IMR-90 (cell line): ENCODE measurements at regions not wholly inside any gene's neighbourhood (a gene's known extent, or its start where the extent isn't known, plus 50 kb on each side); places are given as distances from the start of the nearest gene placed in this dataset.

Experiments
- ATAC-seq: fragments of 200-7000 bp; cut with Tn5 transposase; 2 replicates; pipeline ENCODE4 v1.9.1; 2020; ENCODE audit warnings: low read depth, mild to moderate bottlenecking, moderate library complexity
- BruUV-seq: library from RNA; stranded (reverse); fragments of 400-500 nt; replicated peaks from 2 replicates; lab custom pipeline; 2021; lab: Mats Ljungman, UMichigan
- CTCF ChIA-PET: fragments of 300-600 bp; formaldehyde crosslinking; extraction: SDS; loops from one replicate; lab custom pipeline; 2021; ENCODE audit warnings: antibody characterized with exemption; lab: Yijun Ruan, JAX
- POLR2A ChIA-PET: fragments of 300-600 bp; sonication (Branson Sonifier 250); formaldehyde crosslinking; loops from one replicate; lab custom pipeline; 2022; ENCODE audit warnings: antibody characterized with exemption; ENCODE audit not compliant: unreplicated experiment; lab: Charles Lee
- DNase-seq: peaks from one replicate; pipeline ENCODE4 v3.0.0; 2013
- H2AFZ ChIP-seq: replicated peaks from 2 replicates; pipeline ENCODE3; 2013; ENCODE audit warnings: low read length, mild to moderate bottlenecking; ENCODE audit not compliant: poor library complexity
- H2AK5ac ChIP-seq: 2 replicates; pipeline ENCODE4 v1.6.1; 2013; ENCODE audit warnings: low read depth, low read length, inconsistent platforms
- H2AK9ac ChIP-seq: replicated peaks from 2 replicates; pipeline ENCODE3; 2013; ENCODE audit warnings: mild to moderate bottlenecking, low read depth, low read length, moderate library complexity; ENCODE audit not compliant: poor library complexity
- H2BK120ac ChIP-seq: 2 replicates; pipeline ENCODE4 v1.6.1; 2013; ENCODE audit warnings: low read depth, low read length, inconsistent platforms
- H2BK15ac ChIP-seq: 3 replicates; pipeline ENCODE4 v1.6.1; 2013; ENCODE audit warnings: low read depth, low read length, inconsistent platforms
- H2BK20ac ChIP-seq: 2 replicates; pipeline ENCODE4 v1.6.1; 2013; ENCODE audit warnings: low read depth, mild to moderate bottlenecking, inconsistent platforms, low read length, moderate library complexity
- H2BK5ac ChIP-seq: 2 replicates; pipeline ENCODE4 v1.6.1; 2013; ENCODE audit warnings: mild to moderate bottlenecking, low read depth, low read length, inconsistent platforms; ENCODE audit not compliant: poor library complexity, severe bottlenecking
- H3K14ac ChIP-seq: replicated peaks from 2 replicates; pipeline ENCODE4 v1.6.1; 2013; ENCODE audit warnings: low read depth, low read length, inconsistent platforms
- H3K18ac ChIP-seq: 2 replicates; pipeline ENCODE4 v1.6.1; 2013; ENCODE audit warnings: low read depth, low read length, control low read depth
- H3K23ac ChIP-seq: 2 replicates; pipeline ENCODE4 v1.6.1; 2013; ENCODE audit warnings: low read depth, low read length, inconsistent platforms
- H3K27ac ChIP-seq: 2 replicates; pipeline ENCODE4 v1.5.1; 2013; ENCODE audit warnings: mild to moderate bottlenecking, control low read depth, low read length; ENCODE audit not compliant: insufficient read depth
- H3K27me3 ChIP-seq: 2 replicates; pipeline ENCODE4 v1.6.1; 2013; ENCODE audit warnings: low read length; ENCODE audit not compliant: control insufficient read depth, insufficient read depth
- H3K36me3 ChIP-seq: 2 replicates; pipeline ENCODE4 v1.6.1; 2013; ENCODE audit warnings: low read length, mixed read lengths; ENCODE audit not compliant: control insufficient read depth, insufficient read depth
- H3K4ac ChIP-seq: 2 replicates; pipeline ENCODE4 v1.6.1; 2013; ENCODE audit warnings: low read depth, low read length, inconsistent platforms
- H3K4me1 ChIP-seq: 2 replicates; pipeline ENCODE4 v1.6.1; 2013; ENCODE audit warnings: low read length, mixed read lengths; ENCODE audit not compliant: control insufficient read depth, insufficient read depth
- H3K4me2 ChIP-seq: 2 replicates; pipeline ENCODE4 v1.6.1; 2013; ENCODE audit warnings: low read depth, mild to moderate bottlenecking, control low read depth, low read length, moderate library complexity
- H3K4me3 ChIP-seq: 2 replicates; pipeline ENCODE4 v1.5.1; 2013; ENCODE audit warnings: low read depth, mild to moderate bottlenecking, control low read depth, low read length, moderate library complexity; ENCODE audit not compliant: insufficient read depth
- H3K56ac ChIP-seq: 2 replicates; pipeline ENCODE4 v1.6.1; 2013; ENCODE audit warnings: low read length, inconsistent platforms; ENCODE audit not compliant: insufficient read depth; ENCODE audit errors: extremely low read depth
- H3K79me1 ChIP-seq, 2 experiments: 2 replicates each; pipeline ENCODE4 v1.6.1; 2013; ENCODE audit warnings: low read length in 2 of 2, inconsistent platforms in 1 of 2, low read depth in 1 of 2
- H3K9ac ChIP-seq: 2 replicates; pipeline ENCODE4 v1.6.1; 2013; ENCODE audit warnings: low read depth, low read length, control low read depth
- H3K9me1 ChIP-seq: 2 replicates; pipeline ENCODE4 v1.6.1; 2013; ENCODE audit warnings: low read length, inconsistent platforms; ENCODE audit not compliant: insufficient read depth
- H3K9me3 ChIP-seq: 2 replicates; pipeline ENCODE4 v1.6.1; 2013; ENCODE audit warnings: low read length; ENCODE audit not compliant: control insufficient read depth, insufficient read depth
- H4K20me1 ChIP-seq: 2 replicates; pipeline ENCODE4 v1.6.1; 2013; ENCODE audit warnings: low read length, inconsistent platforms; ENCODE audit not compliant: insufficient read depth
- H4K5ac ChIP-seq: 2 replicates; pipeline ENCODE4 v1.6.1; 2013; ENCODE audit warnings: mild to moderate bottlenecking, low read depth, low read length, control low read depth
- H4K8ac ChIP-seq, 2 experiments: 2 replicates each; pipeline ENCODE4 v1.6.1; 2013; ENCODE audit warnings: low read depth in 2 of 2, low read length in 2 of 2, control low read depth in 1 of 2, inconsistent platforms in 1 of 2
- H4K91ac ChIP-seq: 2 replicates; pipeline ENCODE4 v1.6.1; 2013; ENCODE audit warnings: low read depth, low read length, inconsistent platforms; ENCODE audit not compliant: insufficient read depth
- BHLHE40 ChIP-seq: fragments of 150-350 bp; IDR thresholded peaks from 2 replicates; pipeline ENCODE4 v1.6.1; 2016; ENCODE audit warnings: mild to moderate bottlenecking, low read depth, low read length
- CEBPB ChIP-seq: IDR thresholded peaks from 2 replicates; pipeline ENCODE4 v1.6.1; 2012; ENCODE audit warnings: low read depth, low read length, improper control_type of control experiment
- CHD1 ChIP-seq: IDR thresholded peaks from 2 replicates; pipeline ENCODE4 v1.6.1; 2012; ENCODE audit warnings: low read depth, low read length, improper control_type of control experiment
- FOS ChIP-seq: fragments of 150-350 bp; IDR thresholded peaks from 2 replicates; pipeline ENCODE4 v1.6.1; 2016; ENCODE audit warnings: low read depth, low read length
- MAFK ChIP-seq: IDR thresholded peaks from 2 replicates; pipeline ENCODE4 v1.6.1; 2012; ENCODE audit warnings: low read depth, low read length, improper control_type of control experiment
- MAZ ChIP-seq: IDR thresholded peaks from 2 replicates; pipeline ENCODE4 v1.6.1; 2012; ENCODE audit warnings: low read depth, mild to moderate bottlenecking, low read length, improper control_type of control experiment, moderate library complexity, borderline replicate concordance
- MXI1 ChIP-seq: IDR thresholded peaks from 2 replicates; pipeline ENCODE4 v1.6.1; 2012; ENCODE audit warnings: low read depth, mild to moderate bottlenecking, low read length, moderate library complexity, borderline replicate concordance
- NFE2L2 ChIP-seq: fragments of 150-350 bp; IDR thresholded peaks from 2 replicates; pipeline ENCODE4 v1.6.1; 2016; ENCODE audit warnings: low read depth, mild to moderate bottlenecking, low read length
- POLR2A ChIP-seq: IDR thresholded peaks from 2 replicates; pipeline ENCODE4 v1.6.1; 2012; ENCODE audit warnings: mild to moderate bottlenecking, low read depth, low read length
- RAD21 ChIP-seq: IDR thresholded peaks from 2 replicates; pipeline ENCODE4 v1.6.1; 2012; ENCODE audit warnings: low read length, improper control_type of control experiment
- RCOR1 ChIP-seq: IDR thresholded peaks from 2 replicates; pipeline ENCODE4 v1.6.1; 2012; ENCODE audit warnings: mild to moderate bottlenecking, low read length, improper control_type of control experiment; ENCODE audit not compliant: insufficient replicate concordance
- RFX5 ChIP-seq: IDR thresholded peaks from 2 replicates; pipeline ENCODE4 v1.8.0; 2012; ENCODE audit warnings: low read depth, mild to moderate bottlenecking, low read length, moderate library complexity
- SMC3 ChIP-seq: fragments of 150-350 bp; IDR thresholded peaks from 2 replicates; pipeline ENCODE4 v1.6.1; 2016; ENCODE audit warnings: low read depth, mild to moderate bottlenecking, antibody characterized with exemption, low read length, moderate library complexity
- dilution Hi-C: fragments of 300-500 bp; cut with HindIII; formaldehyde crosslinking; loops from one replicate; pipeline ENCODE4 v1.14.3; 2018; ENCODE audit warnings: low sequenced_read_pairs; ENCODE audit not compliant: unreplicated experiment
- in situ Hi-C: fragments of 300-500 bp; cut with MboI; formaldehyde crosslinking; loops from 3 replicates; pipeline ENCODE4 v1.14.3; 2019; ENCODE audit warnings: low sequenced_read_pairs, inconsistent platforms, mixed read lengths
- intact Hi-C: fragments of 100-400 bp; cut with micrococcal nuclease; formaldehyde crosslinking; loops from 2 replicates; pipeline ENCODE4 v1.10.0; 2022
- TF ChIP-seq, protein P1 (sequence below): conservative IDR thresholded peaks from 2 replicates; pipeline ENCODE4 v1.5.1; 2012; ENCODE audit warnings: mild to moderate bottlenecking, low read depth, low read length, improper control_type of control experiment
- TF ChIP-seq, protein P2 (sequence below): fragments of 150-350 bp; IDR thresholded peaks from 2 replicates; pipeline ENCODE4 v1.6.1; 2016; ENCODE audit warnings: low read depth, mild to moderate bottlenecking, low read length, moderate library complexity, borderline replicate concordance
- TF ChIP-seq, protein P3 (sequence below): fragments of 150-350 bp; IDR thresholded peaks from 2 replicates; pipeline ENCODE4 v1.6.1; 2017; ENCODE audit warnings: mild to moderate bottlenecking, antibody characterized with exemption, low read length, low read depth

DNA sequence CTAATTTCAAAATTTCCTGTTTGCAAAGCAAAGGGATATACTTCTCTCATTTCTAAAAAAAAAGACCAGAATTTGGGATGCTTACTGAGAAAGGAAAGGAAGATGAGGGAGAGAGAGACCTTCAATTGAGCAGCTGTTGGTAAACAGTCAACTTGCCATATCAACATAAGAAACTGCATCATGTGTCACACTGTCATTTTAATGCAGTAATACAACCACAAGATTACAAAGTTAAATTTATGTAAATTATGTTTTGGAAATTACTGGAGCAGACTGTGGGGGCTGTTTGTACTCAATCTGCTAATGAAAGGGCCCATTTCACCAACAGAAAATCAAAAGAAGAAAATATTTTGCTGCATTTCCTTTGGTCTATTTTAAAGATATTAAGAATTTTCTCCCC lies 370.4 kb upstream of the TMPO start:
- no peak overlapping the region for H2AFZ ChIP-seq
- H3K14ac ChIP-seq: no peak overlapping the region
- H3K4me3 ChIP-seq: no peak overlapping the region
- H3K79me1 ChIP-seq: no peaks in the 10 kb centered on the region
- no peak overlapping the region for H3K4ac ChIP-seq
- no TSS peak for BruUV-seq
- no peak overlapping the region for H2BK5ac ChIP-seq
- DNase-seq (no peak), ATAC-seq (no peak)
- in situ Hi-C loops (no loop called here), intact Hi-C loops (no loop called here), dilution Hi-C loops (no loop called here)
- no peak overlapping the region for H3K27ac ChIP-seq
- H2AK9ac ChIP-seq: no peak overlapping the region
- no peak overlapping the region for H2BK15ac ChIP-seq
- H2BK20ac ChIP-seq: no peak overlapping the region
- H2AK5ac ChIP-seq: no peak overlapping the region
- H3K27me3 ChIP-seq: no peaks in the 10 kb centered on the region
- H3K9me1 ChIP-seq: no peaks in the 10 kb centered on the region
- H3K56ac ChIP-seq: no peak overlapping the region
- POLR2A ChIA-PET: no interaction called here
- TF ChIP-seq SMC3 (no peak), MXI1 (no peak), BHLHE40 (no peak), MAFK (no peak), RCOR1 (no peak), FOS (no peak), NFE2L2 (no peak), RAD21 (no peak), POLR2A (no peak), CHD1 (no peak), CEBPB (no peak), MAZ (no peak), RFX5 (no peak)
- TF ChIP-seq, protein P1, sequence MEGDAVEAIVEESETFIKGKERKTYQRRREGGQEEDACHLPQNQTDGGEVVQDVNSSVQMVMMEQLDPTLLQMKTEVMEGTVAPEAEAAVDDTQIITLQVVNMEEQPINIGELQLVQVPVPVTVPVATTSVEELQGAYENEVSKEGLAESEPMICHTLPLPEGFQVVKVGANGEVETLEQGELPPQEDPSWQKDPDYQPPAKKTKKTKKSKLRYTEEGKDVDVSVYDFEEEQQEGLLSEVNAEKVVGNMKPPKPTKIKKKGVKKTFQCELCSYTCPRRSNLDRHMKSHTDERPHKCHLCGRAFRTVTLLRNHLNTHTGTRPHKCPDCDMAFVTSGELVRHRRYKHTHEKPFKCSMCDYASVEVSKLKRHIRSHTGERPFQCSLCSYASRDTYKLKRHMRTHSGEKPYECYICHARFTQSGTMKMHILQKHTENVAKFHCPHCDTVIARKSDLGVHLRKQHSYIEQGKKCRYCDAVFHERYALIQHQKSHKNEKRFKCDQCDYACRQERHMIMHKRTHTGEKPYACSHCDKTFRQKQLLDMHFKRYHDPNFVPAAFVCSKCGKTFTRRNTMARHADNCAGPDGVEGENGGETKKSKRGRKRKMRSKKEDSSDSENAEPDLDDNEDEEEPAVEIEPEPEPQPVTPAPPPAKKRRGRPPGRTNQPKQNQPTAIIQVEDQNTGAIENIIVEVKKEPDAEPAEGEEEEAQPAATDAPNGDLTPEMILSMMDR: no peak
- TF ChIP-seq, protein P2, sequence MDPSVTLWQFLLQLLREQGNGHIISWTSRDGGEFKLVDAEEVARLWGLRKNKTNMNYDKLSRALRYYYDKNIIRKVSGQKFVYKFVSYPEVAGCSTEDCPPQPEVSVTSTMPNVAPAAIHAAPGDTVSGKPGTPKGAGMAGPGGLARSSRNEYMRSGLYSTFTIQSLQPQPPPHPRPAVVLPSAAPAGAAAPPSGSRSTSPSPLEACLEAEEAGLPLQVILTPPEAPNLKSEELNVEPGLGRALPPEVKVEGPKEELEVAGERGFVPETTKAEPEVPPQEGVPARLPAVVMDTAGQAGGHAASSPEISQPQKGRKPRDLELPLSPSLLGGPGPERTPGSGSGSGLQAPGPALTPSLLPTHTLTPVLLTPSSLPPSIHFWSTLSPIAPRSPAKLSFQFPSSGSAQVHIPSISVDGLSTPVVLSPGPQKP: no peak
- TF ChIP-seq, protein P3, sequence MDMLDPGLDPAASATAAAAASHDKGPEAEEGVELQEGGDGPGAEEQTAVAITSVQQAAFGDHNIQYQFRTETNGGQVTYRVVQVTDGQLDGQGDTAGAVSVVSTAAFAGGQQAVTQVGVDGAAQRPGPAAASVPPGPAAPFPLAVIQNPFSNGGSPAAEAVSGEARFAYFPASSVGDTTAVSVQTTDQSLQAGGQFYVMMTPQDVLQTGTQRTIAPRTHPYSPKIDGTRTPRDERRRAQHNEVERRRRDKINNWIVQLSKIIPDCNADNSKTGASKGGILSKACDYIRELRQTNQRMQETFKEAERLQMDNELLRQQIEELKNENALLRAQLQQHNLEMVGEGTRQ: no peak
- no peak overlapping the region for H3K18ac ChIP-seq
- no peaks in the 10 kb centered on the region for H4K20me1 ChIP-seq
- H3K36me3 ChIP-seq: no peaks in the 10 kb centered on the region
- CTCF ChIA-PET: no interaction called here
- no peak overlapping the region for H4K91ac ChIP-seq
- H3K4me2 ChIP-seq: no peak overlapping the region
- no peak overlapping the region for H2BK120ac ChIP-seq
- no peaks in the 10 kb centered on the region for H3K9me3 ChIP-seq
- H3K23ac ChIP-seq: no peak overlapping the region
- H4K8ac ChIP-seq: no peak overlapping the region
- no peak overlapping the region for H3K9ac ChIP-seq
- no peak overlapping the region for H4K5ac ChIP-seq
- H3K4me1 ChIP-seq: no peaks in the 10 kb centered on the region
